GM21529 (cell line): ENCODE measurements at regions not wholly inside any gene's neighbourhood (a gene's known extent, or its start where the extent isn't known, plus 50 kb on each side); places are given as distances from the start of the nearest gene placed in this dataset.
"Not testable (repeated sequence)": the region's sequence is repeated elsewhere in the genome, so short reads cannot be mapped to it uniquely, and the experiment has no call there.

Source experiments
- ATAC-seq: cut with Tn5 transposase; IDR thresholded peaks from one replicate; pipeline ENCODE4 v1.9.1; 2021; ENCODE audit not compliant: unreplicated experiment

DNA sequence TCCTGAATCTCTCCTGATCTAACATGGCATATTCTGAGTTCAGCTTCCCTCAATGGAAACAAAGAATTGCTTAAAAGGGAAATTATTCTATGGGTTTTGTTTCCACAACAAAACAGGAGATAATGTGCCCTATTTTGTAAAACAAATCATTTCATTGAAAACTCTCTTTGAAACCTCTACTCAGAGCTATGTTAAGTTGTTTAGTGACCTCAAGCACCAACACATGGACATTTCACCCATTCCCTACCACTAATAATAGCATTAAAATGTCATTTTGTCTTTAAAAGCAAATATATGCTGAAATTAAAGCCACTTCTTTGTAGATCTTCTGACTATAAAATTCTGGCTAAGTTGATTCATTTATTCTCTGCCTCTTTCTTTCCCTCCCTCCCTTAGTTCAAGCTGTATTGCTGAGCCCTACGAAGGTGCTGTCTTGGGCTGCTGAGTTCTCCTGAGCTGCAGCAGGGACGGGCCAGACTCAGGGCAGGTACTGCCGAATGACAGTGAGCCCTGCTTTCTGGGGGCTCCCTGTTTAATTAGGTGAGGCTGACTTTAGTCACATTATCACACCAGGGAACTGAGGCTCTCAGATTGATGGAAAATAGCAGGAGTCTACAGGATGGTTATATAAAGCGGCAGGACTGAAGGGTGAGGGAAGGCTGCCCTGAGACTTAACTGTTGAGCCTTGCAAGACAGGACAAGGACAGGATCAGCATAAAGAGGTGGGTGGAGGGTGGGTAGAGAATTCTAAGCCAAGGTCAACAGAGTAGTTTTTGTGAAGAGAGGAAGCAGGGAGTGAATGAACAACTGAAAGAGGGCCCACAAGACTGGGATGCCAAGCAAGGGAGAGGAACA, 1685.1 kb downstream of the SPATA31A7 start:
- ATAC-seq, result not testable (repeated sequence)

DNA sequence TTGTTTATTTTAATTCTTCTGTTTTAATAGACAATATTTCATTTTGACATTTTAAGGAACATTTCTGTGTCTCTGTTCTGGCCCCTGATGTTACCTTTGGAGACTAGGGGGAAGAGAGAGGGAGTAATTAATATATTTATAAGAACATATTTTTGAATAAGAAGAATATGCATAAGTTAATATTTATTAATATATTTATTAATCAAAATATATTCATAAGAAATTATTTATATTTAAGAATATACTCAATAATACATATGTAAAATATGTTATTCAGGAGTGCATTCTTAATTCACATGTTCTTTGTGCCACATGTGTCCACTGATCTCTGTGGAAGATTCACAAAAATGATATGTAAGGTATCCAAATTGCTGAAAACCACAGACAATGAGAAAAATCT, 1687.7 kb downstream of the SPATA31A7 start:
- ATAC-seq, result not testable (repeated sequence)

DNA sequence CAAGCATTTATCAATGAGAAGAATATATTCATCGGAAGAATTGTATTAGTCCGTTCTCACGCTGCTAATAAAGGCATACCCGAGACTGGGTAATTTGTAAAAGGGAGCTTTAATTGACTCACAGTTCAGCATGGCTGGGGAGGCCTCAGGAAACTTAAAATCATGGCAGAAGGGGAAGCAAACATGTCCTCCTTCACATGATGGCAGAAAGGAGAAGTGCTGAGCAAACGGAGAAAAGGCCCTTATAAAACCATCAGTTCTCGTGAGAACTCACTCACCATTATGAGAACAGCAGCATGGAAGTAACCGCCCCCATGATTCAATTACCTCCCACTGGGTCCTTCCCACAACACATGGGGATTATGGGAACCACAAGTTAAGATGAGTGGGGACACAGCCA, 1688.2 kb downstream of the SPATA31A7 start:
- ATAC-seq, result not testable (repeated sequence)

DNA sequence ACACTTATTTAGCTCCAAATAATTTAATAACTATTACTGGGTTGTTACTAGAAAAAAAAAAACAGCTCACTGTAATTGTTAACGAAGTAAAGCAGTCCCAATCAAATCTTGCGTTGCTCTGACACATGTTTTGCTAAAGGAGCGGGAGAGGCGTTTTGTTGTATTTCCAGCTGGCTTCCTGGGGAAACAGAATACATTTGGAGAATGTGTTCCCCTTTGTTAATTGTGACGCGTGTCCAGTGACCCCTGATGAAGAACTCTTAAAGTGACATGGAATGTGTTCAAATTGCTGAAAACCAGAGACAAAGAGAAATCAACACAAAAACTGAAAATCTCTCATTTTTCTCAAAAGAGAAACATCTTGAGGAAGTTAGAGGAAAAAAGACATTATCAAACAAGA, 1690.6 kb downstream of the SPATA31A7 start:
- not testable (repeated sequence) for ATAC-seq

DNA sequence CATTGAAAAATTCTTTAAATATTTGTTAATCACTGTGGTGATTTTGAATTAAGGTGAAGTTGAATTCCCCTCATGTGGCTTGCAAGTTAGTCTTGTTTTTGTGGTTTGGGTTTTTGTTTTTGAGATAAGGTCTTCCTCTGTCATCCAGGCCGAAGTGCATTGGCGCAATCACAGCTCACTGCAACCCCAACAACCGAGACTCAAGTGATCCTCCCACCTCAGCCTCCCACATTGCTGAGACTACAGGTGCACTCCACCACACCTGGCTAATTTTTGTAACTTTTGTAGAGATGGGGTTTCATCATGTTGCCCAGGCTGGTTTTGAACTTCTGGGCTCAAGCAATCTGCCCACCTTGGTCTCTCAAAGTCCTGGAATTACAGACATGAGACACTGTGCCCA, 1691.1 kb downstream of the SPATA31A7 start:
- not testable (repeated sequence) for ATAC-seq

DNA sequence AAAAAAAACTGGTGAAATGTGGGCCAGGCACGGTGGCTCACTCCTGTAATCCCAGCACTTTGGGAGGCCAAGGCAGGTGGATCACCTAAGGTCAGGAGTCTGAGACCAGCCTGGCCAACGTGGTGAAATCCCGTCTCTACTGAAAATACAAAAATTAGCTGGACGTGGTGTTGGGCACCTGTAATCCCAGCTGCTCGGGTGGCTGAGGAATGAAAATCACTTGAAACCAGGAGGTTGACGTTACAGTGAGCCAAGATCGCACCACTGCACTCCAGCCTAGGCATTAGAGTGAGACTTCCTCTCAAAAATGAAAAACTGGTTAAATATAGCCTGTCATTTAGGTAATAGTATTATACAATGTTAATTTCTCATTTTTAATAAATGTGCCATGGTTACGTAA, 1692.0 kb downstream of the SPATA31A7 start:
- not testable (repeated sequence) for ATAC-seq

DNA sequence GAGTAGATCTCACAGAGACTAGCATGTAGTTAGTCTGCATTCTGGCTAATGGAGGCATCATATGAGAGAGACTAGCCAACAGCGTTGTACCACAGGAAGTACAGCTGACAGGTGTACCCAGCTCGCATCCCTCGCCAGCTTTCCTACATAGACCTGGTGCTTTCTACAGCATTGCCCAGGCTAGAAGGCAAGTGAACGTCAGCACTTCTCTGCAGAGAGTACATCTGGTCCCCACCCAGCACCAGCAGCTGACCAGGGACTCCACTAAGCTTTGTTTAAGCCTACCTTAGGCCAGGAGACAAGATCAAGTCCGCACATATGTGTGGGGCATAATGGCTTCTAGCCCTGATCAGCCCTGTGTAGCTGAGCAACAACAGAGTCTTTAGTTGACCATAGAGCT, 1692.9 kb downstream of the SPATA31A7 start:
- ATAC-seq, result not testable (repeated sequence)

DNA sequence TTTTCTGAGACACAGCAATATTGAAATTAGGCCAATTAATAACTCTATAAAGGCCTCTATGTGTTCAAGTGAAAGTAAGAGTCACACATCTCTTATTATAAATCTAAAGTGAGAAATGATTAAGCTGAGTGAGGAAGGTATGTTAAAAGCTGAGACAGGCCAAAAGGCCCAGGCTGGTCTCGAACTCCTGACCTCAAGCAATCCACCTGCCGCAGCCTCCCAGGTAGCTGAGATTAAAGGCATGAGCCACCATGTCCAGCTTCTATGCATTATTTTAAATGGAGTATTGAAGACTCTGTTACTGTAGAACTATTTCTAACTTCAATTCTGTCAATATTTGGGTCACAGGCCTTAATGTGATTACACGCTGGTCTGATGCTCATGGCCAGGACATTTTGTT, 1706.9 kb downstream of the SPATA31A7 start:
- not testable (repeated sequence) for ATAC-seq

DNA sequence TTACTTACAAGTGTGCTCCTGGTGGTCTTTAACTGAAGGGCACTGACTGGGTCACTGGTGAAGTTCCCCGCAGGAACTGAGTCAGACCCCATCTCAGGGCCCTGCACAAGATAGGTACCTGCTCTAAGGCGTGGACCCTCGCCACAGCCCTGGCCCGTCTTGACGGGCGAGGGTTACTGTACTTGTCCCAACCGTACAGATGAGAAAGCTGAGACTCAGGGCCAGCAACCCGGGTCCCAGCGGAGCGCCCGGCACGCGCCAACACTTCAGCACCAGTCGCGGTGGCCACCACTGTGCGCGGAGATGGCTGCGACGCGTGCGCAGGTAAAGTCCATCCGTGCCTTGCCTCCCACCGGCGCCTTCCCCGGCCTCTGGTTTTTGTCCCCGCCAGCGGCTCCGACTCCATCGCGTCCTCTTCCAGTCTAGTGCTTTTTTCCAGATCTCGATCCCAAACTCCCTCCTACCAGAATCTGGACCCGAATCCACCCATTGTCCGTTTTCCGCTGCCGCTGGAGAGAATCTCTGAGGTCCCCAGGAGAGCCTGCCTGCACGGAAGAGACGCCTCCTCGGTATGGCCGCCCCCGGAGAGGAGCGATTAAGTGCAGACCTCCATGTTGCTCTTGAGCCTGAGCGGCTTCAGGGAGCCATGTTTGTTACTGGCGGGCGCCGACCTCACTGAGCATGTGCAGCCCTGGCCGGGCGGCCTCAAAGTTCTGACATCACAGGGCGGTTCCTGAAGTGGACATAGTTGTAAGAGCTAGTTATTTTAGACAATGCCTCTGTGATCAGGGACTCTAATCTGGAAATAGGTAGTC, 1707.8 kb downstream of the SPATA31A7 start:
- ATAC-seq, result not testable (repeated sequence)

DNA sequence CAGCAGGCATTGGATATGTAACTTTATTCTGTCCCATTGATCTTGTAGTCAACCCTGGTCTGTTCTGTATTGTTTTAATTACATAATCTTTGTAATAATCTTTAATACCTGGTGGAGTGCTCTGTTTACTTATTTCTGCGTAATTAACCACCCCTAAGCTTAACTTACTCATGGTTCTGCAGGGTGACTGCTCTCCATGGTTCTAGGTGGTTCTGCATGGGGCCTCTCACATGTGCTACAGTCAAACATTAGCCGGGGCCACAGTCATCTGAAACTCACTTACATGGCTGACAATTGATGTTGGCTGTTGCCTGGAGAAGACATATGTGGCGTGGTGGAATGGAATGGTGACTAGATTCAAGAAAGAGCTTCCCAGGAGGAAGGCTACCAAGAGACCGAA, 1709.8 kb downstream of the SPATA31A7 start:
- ATAC-seq, result not testable (repeated sequence)

DNA sequence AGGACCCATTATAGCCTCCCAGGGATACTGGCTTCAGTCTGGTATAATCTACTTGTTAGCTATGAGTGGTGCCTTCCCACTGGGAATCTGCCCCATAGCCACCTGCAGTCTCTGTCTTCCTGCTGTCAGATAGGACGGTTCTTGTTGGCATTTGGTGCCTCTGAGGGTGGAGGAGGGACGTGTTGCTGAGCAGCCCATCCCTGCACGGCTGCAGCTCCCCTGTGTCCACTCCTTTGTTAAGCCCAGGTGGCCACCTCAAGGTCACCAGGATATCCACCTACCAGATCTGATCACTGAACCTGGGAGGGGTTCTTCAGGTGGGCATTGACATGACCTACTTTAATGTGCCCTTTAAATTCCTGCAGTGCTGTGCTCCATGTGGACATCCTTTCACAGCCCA, 1714.2 kb downstream of the SPATA31A7 start:
- not testable (repeated sequence) for ATAC-seq

DNA sequence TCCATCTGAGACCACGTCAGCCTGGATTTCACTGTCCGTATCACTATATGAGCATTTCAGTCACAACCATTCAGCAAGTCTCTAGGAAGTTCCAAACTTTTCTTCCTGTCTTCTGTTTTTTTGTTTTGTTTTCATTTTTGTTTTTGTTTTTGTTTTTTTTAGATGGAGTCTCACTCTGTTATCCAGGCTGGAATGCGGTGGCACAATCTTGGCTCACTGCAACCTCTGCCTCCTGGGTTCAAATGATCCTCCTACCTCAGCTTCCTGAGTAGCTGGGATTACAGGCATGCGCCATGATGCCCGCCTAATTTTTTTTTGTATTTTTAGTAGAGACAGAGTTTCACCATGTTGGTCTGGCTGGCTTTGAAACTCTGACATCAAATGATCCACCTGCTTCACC, 1715.9 kb downstream of the SPATA31A7 start:
- not testable (repeated sequence) for ATAC-seq

DNA sequence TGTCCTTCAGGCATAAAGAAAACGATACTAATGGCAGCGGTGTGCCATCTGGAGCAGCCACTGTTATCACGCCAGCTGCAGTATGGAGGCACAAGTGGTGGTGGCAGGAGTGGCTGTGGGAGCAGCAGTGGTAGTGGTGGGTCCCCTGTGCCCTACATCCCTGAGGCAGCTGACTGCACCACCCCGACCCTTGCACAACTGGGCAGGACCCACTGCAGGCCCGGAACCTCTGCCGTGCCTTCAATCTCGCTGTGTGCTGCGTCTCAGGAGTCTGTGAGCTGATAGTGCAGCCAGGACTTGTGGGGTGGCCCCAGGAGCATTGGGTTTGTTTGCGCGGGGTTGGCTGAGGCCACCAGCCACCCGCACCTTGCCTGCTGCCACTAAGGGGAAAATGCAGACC, 1718.0 kb downstream of the SPATA31A7 start:
- not testable (repeated sequence) for ATAC-seq

DNA sequence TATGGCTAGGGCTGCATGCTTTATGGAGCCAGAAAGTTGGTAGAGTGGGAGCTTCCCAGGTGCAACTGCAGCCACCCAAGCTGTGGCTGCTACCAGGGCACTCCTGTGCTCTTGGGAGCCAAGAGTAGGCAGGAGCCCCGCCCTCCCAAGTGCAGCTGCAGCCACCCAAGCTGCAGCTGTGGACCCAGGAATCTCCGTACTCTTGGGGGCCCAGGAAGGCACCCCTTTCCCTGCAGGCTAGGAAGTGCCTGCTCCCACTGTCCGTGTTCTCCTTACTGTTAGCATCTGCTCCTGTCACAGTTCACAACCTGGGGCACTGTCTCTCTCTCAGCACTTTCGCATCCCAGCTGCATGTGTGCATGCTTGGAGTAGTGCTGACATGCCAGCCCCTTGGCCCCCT, 1718.4 kb downstream of the SPATA31A7 start:
- not testable (repeated sequence) for ATAC-seq

DNA sequence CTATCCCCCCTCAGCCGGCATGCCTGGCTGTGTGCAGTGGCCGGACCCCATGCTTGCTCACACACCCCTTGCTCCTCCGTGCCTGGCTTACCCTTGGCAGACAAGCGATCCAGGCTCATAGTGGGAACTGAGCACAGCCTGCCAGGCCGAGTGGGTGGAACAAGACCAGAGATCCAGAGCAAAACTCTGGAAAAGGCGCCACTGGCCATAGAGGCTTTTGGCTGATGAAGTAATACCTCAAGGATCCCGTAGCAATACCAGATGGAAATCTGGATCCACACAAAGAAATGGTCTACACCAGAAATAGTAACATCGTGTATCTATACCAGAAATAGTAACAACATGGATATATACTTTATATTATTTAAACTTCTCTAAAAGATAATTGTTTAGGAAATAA, 1719.6 kb downstream of the SPATA31A7 start:
- not testable (repeated sequence) for ATAC-seq

DNA sequence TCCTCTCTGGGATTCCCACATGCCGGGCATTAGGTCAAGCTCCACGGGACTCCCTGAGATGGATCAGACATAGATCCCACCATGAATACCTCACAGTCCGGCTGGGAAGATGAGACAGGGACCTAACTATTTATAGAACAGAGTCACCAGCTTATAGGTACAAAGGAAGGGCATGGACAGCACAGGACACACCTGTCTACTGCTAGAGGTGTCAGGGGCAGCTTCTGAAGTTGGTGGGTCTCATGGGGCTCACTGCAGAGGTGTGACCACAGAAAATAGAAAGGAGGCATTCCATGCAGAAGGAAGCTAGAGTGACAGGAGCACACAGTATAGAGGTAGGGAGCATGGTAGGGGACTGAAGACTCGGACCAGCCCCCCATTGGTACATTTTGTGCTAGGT, 1722.4 kb downstream of the SPATA31A7 start:
- ATAC-seq, result not testable (repeated sequence)

DNA sequence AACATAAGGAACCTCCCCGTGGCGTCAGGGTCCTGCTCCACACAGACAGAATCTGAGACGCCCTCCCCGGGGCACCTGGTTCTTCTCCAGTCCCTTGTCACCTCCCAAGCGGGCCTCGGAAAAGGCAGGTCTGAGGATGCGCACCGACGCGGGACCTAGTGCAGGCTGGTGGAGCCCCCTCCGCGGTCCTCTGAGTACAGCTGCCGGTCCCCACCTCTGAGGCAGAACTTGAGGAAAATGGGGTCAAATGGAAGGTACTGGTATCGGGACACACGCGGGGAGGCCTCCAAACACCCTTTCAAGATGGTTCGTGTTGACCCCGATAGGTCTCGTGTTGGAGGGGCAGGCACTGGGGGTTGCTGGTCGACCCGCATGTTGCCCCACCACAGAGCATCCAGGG, 1725.3 kb downstream of the SPATA31A7 start:
- not testable (repeated sequence) for ATAC-seq

DNA sequence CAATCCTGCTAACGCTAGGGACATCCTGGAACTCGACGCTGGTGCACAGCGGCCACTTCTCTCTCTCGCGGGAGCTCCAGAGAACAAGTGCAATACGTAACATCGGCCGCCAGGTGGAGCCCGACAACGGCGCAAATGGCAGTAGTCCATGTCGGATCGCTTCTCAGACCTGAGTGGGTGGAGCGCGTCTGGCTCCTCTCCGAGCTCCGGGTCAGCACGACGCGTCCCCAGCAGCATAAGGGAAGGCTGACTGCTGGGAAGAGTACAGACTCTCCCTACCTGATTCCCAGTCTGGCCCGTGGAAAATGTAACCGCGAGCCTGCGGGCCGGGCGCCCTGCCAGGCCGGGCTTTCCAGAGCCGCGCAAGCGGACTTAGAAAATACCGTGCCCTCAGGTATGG, 1725.8 kb downstream of the SPATA31A7 start:
- peak; percentile 100 for ATAC-seq

DNA sequence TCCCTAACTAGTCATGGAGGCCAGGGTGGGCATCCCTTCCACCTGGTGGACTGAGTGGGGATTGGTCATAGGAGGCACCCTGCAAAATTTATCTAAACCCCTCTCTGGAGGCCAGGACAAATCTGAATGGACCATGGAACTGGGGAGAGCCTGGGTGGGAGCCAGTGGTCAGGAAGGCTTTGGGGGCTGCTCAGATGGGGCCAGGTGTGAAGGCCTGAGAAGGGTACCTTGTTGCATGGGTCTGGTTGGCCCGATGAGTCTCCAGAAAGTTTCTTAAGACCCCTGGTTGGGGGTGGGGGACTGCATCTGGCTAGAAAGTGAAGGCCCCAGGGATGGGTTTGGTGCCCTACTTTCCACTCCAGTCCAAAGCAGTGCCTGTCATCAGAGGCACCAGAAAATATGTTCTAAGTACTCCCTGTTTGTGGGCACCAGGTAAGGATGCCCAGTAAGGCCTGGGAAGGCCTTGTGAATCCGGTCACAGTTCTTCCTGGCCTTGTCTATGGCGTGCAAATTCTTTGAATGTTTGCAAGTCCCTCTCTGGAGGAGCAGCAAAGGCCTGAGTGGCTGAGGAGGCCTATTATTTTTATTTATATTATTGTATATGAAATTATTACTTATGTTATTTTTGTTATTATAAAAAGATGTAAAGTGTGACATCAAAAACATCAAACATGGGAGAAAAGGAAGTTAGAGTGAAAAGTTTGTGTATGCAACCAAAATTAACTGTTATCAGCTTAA, 1729.0 kb downstream of the SPATA31A7 start:
- not testable (repeated sequence) for ATAC-seq

DNA sequence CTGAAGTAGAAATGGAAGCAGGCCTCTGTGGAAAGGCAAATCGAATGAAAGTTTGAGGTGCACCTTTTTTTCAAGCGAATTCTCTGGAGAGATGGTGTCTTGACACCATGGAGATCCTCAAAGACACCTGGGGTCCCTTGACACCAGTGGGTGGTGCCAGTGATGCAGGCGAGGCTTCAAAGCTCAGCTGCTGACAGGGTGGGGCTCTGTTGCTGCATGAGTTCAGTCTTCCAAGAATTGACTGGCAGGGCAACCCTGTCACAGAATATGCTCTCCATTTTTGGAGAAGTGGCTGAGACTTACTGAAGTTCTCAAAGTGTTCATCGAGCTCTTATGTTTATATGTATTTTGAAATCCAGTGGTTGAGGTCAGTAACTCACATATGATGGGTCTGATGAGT, 1741.6 kb downstream of the SPATA31A7 start:
- ATAC-seq, result not testable (repeated sequence)

DNA sequence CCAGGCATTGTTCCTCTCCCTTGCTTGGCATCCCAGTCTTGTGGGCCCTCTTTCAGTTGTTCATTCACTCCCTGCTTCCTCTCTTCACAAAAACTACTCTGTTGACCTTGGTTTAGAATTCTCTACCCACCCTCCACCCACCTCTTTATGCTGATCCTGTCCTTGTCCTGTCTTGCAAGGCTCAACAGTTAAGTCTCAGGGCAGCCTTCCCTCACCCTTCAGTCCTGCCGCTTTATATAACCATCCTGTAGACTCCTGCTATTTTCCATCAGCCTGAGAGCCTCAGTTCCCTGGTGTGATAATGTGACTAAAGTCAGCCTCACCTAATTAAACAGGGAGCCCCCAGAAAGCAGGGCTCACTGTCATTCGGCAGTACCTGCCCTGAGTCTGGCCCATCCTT, 1763.0 kb downstream of the SPATA31A7 start:
- not testable (repeated sequence) for ATAC-seq
